ENCODE measurements at regions not wholly inside any gene's neighbourhood (a gene's known extent, or its start where the extent isn't known, plus 50 kb on each side); places are given as distances from the start of the nearest gene placed in this dataset.

DNA sequence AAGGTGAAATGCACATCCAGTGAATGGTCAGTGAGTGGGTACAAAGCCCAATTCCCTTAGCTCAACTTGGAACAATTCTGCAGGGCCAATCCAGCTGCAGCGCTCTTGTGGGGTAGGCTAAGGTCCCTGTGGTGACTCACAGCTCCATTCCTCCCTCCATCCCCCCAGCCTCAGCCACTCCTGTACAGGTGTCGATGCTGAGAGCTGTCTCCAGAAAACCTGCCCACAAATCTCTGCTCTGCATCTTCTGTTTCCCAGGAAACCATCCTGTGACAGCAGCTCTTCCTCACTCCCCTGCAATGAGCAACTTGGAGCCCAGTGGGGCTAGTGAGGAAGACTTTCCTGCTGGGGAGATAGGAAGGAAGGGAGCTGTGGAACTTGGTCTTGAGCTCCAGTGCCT is 244.7 kb upstream of the GPR26 start:
- no peak for DNase-seq

DNA sequence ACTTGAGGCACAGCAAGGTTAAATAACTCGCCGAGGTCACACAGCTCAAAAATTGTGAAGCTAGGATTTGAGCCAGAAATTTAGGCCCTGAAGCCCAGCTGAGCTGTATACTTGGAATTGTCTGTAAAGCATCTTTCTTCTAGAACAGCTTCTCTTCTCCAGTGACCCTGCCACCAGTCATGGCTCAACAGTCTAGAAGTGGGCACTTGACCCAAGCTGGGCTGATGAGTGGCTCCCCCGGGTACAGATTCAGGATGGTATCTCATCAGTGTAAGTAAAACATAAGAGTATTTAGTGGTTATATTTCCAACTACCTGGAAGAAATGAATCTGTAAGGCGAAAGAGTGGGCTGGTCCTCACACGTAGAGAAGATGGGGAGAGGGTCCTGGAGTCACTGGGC is 243.9 kb upstream of the GPR26 start:
- no peak for DNase-seq

DNA sequence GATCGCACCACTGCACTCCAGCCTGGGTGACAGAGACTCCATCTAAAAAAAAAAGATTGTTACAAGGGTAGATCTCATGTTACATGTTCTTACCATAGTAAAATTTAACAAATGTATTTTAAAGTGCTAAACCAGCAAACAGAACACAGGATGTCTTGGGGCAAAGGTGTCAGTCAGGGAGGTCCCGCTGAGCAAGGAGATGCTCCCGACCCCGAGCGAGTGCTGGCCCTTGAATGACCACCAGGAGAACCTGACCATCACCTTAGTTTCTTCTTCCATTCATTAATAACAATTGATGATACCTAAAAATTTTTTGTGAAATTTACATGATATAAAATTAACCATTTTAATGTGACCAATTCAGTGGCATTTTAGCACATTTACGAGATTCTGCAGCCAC is 241.6 kb upstream of the GPR26 start:
- no peak for DNase-seq

DNA sequence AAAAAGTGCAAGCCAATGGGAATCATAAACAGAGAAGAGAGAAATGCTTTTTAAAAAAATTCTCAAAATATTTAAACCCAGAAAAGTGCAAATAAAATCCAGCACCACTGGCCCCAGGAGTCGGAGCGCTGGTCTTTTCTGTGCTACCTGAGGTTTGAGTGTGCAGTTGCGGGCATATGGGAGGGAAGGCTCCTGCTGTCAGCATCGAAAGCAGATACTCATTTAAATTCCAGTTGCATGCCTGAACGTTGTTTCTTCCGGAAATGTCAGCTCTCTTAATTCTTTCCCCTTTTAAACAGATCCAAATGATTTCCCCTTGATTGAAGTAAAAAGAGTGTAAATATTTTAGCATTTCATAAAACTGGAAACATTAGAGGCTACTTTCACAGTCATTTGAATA is 240.5 kb upstream of the GPR26 start:
- DNase-seq: no peak

DNA sequence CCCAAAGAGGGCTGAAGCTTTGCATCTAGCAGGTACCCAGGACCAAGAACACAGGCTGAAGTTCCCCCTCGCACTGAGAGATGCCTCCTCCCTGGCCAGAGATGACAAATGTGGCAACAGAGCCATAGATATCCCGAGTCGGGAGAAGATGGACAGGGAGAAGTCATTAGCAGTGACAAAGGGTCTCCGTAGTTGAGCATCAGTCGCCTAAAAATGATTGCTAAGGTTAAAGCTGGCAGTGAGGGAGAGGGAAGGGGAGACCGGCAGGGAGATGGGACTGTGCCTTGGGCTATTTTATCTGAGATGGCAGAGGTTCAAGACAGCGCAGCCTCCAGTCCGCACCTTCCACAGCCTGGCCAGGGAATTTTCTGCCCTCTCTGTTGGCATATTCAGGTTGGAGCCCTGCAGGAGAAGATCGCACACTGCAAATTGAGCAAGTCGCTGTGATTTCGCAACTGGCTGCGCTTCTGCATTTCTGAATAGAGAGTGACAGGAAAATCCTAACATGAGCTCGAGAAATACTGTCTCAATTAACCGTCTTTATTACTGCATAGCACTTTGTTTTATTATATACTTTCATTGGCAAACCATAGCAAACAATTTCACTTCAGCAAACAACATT is 238.9 kb upstream of the GPR26 start:
- no peak for DNase-seq

DNA sequence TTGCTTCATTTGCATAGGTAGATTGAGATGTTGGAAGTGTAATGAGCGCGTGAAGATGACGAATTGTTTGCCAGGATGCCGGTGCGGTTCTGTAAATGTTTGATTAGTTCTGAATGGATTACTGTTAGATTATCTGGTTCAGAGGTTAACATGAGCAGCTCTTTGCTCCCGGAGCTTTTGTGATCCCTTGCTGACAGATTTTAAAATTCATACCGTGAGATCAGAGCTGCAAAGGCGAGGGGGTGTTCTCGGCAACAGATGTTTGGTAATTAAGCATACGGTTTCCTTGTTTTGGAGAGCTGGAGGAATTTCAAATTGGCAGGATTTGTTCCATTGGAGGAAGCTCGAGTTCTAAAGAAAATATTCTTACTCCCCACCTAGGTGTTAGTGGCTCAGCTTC is 237.8 kb upstream of the GPR26 start:
- no peak for DNase-seq

DNA sequence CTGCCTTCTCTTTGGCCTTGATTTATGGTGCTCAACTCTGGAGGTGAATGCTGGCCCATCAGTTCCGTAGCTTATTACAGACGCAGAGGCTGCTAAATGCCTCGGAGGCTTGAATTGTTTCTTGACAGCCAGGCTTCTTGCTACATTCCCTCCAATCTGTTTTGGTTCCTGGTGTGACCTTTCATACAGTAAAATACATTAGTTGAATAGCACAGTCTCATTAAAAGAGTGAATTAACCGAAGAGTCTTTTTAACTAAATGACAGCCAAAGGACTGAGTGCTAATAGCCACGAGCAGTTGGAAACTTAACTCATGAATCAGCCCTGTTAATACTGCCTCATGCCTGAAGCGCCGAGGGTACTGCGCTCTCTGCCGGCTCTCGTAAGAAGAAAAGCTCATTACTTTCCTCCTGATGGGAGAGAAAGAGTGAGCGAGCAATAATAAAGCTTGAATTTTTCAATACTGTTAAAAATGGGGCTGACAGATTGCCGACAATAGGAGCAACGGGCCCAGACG is 236.4 kb upstream of the GPR26 start:
- no peak for DNase-seq

DNA sequence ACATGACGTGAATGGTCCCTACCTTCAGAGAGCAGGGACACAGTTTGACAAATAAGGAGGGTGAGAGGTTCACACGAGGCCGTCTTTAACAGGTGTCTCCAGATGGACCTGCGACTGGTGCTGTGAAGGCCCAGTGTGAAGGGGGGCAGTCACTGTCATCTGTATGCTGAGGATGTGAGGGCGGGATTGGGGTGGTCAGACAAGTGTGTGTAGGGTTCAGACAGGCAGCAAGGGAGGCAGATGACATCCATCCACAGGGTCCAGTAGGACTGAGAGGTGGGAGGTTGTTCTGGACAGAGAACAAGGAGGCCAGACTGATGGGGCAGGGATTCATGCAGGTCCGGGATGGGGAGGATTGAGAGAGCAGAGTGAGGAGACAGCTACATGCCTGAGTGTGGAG is 232.6 kb upstream of the GPR26 start:
- no peak for DNase-seq

DNA sequence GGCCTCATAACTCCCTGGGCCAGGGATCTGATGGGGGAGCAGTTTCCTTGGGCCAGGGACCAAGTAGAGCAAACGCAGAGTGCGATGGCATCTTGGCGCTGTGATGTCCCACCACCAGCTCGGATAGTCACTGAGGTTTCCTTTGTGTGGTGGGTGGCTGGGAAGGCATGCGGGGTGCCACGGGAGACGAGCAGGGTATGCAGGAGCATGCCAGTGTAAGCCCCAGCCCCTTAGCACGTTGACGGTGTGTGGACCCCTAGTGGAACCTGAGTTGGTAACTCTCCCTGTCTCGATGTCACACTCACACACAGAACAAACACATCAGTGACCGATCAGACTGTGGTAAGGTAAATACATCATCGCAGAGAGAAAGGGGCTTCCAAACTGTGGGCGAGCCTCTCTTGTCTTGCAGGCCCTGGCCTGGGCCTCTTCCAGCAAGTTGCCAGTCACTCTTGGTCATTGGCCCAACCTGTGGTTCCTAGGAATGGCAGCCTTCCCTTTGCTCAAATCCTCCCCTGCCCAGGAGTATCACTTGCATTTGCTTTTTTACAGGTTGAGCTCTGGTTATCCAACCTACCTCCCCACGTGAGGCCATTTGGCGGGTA is 231.6 kb upstream of the GPR26 start:
- no peak for DNase-seq

DNA sequence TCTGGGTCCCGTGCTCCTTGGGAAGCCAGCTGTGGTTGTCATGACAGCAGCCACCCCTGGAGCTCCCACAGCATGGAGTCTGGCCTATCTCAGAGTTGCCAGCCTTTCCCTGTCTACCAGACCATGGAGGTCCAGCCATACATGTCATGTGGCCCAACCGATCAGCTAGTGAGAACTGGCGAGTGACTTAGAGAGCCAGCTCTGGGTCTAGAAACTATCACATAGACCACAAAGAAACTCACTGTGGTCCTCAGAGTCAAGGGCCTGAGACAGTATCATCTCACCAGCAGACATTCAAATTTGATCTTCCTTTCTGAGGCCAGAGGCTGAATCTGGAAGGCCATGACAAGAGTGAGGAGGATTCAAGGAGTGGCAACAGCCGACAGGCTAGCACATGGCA is 223.3 kb upstream of the GPR26 start:
- no peak for DNase-seq

DNA sequence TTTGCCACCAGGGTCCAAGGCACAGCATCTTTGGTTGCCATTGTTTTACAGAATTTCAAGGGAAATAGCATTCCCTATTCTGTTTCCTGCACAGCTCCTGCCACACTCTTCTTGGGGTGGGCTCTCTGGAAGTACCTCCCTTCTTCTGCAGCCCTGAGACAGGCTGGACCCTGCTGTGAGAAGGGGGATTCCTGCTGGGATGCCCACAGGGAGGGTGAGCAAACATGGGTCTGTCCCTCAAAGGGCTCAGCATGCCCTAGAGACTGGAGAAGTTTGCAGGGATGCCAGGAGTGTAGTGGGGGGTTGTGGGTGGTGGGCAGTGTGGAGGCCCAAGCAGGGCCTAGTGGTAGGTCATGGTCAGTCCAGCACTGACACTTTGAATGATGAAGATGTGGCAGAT is 222.2 kb upstream of the GPR26 start:
- no peak for DNase-seq

DNA sequence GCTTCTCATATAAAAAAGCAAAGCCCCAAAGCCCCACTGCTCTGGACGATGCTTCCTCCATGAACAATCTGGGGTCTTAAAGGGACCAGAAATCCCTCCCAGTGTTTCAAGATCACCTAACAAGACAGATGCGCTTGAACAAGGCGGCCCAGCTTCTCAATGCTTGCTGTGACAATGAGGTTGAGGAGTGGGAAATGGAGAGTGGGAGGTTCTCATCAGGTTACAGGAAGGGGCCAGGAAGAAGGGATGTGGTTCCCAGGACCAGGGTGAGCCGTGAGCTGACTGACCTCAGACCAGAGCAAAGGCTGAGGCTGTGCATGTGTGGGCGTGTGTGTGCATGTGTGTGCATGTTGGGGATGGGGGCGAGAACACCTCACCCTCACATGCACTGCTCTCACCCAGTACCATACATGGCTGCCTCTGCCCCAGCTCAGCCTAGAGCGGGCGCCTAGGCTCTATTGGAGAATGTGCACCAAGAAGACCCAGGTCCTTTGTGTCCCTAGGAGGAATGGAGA is 220.8 kb upstream of the GPR26 start:
- no peak for DNase-seq

DNA sequence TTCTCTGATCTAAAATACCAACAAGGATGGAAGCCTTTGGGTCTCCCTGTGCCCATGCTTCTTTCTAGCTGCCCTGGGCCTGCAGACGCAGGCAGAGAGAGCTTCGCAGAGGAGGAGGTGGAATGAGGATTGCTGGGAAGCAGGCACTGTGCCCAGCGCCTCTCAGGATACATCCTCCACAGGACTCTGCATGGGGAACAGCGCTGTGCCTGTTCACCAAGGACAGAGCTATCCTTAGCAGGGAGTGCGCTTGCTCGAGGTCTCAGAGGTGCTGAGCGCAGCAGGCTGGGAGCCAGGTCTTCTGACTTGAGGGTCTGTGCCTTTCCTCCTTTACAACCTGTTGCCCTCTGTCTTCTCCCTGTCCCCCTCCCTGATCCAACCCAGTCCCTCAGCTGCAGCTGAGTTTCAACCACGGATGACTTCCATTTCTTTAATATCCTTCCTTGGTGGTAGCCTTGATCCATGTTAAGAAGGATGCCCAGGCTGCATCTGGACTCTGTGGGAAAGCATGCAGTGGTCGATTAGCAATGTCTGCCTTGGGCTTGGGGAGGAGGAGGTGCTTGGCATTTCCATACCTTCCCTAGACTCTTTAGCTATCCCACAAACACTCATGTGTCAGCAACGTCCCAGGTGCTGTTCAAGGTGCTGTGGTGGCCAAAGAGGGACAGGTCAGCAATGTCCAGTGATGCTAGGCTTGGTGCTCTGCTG is 219.6 kb upstream of the GPR26 start:
- no peak for DNase-seq

DNA sequence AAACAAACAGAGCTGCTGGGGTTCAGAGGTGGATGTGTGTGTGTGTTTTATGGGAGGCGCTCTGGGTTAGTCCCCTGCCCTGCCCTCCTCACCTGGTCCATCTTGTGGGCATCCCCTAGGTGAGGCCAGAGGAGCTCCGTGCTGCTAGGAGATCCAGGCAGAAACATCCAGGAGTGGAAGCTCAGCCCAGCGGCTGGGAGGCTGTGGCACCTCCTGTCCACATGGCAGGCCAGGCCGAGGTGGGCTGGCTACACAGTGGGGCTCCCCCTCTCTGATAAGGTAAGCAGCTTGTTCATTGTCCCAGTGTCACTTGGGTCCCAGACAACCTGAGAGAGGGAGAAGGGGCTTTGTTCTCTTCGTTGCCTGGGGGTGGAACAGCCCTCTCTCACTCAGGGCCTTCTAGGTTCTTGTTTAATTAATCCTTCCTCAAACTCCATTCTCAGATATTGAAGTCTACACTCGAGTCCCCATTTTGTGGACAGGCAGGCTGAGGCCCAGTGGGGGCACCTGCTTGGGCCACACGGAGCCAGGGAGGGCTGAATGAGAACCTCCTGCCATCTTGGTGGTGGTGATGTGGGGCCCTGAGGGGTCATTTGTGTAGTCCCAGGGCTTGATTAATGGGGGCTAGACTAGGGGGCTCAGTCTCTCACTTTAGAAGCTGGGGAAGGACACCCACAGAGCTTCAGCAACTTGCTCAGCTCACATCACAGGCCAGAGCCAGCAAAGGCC is 216.8 kb upstream of the GPR26 start:
- no peak for DNase-seq

DNA sequence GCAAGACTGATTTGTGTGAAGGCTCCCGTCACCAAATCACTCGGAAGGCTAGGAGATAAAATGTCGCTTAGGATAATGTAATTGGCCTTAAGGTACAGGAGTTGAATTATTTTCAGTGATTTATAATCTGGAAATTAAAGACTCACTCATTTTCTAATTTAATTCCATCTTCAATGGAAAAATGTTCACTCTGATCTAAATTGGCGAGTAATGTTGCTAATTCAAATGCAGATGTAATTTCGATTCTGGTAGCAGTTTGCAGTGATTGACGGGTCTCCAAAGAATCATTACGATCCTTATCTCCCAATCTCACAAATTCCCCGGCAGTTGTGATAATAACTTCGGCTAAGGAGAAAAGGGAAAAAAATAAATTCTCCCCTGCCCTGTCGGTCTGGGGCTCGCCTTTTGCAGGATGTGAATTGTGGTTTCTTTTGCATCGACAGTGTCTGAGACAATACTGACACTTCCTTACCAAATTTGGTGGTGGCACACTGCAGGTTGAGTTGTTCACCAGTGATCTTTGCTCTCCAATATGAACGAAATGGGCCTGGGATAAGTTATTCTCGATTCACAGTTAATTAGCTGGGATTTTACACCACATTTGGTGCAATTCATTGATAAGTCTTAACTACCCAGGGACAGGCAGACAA is 215.1 kb upstream of the GPR26 start:
- DNase-seq: no peak

DNA sequence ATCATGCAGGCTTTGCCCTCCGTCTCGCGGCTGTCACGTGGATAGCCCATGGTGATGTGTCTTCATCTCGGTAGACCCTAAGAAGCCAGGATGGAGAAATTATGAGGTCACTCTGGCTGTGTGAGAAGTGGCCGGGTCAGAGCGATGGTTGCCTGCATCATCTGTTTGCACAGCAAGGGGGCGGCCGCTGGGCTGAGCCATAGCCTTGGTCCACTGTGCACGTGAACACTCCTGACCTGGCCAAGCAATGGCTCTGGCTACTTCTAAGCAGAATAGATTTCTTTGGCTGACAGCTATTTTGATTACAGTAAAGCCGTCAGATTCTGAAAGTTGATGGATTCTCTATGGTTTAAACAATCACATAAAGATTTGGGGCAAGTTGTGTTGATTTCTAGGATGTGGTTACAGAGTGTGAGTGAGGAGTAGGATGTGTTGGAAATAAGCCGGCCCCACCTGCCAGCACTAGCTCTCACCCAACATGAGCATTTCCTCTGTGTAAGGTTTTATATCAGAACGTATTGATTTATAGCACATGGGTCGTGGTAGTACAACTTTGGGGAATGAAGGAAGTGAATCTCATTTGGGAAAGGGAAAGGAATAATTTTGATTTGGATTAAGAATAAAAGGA is 214.4 kb upstream of the GPR26 start:
- no peak for DNase-seq

DNA sequence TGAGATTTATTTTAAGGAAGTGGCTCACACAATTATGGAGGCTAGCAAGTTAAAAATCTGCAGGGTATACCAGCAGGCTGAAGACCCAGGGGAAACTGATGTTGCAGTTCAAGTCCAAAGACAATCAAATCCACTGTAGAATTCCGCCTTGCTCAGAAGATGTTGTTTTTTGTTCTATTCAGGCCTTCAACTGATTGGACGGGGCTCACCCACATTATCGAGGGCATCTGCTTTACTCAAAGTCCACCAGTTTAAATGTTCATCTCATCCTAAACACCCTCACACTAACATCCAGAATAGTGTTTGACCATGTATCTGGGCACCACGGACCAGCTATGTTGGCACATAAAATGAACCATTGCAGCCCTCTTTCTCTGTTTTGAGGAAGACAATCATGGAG is 211.2 kb upstream of the GPR26 start:
- no peak for DNase-seq

DNA sequence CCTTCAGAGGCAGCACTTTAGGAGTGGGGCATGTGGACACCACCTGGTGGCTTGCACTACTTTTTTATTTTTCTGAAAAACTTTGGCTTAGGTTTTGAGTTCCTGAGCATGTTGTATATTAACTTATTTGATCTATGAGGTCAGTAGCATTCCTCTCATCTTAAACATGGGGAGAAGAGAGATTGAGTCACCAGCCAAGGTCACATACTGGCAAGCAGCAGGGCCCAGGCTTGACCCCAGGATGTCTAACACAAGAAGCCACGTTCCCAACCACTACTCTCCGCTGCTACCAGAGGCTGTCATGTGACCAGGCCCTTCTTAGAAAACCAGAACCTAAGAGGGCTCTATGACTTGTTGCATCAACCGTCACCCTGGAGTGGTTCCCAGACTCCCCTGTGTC is 210.3 kb upstream of the GPR26 start:
- no peak for DNase-seq

DNA sequence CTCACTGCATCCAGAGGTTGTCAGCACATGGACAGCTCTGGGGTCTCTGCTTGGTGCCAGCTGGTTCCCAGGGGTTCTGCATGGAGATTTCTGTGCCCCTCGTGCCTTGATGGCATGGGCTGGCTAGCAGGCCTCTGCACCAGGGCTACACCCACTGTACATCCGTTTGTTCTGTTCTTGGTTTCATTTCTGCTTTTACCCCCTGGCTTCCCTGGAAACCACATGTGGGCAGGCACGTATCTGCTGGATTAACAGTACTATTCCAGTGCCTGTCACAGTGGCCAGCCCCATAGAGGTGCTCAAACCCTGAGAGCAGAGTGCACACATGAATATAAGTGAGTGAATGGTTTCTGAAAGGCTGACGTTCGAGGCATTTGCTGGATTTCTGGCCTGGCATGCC is 207.2 kb upstream of the GPR26 start:
- no peak for DNase-seq

DNA sequence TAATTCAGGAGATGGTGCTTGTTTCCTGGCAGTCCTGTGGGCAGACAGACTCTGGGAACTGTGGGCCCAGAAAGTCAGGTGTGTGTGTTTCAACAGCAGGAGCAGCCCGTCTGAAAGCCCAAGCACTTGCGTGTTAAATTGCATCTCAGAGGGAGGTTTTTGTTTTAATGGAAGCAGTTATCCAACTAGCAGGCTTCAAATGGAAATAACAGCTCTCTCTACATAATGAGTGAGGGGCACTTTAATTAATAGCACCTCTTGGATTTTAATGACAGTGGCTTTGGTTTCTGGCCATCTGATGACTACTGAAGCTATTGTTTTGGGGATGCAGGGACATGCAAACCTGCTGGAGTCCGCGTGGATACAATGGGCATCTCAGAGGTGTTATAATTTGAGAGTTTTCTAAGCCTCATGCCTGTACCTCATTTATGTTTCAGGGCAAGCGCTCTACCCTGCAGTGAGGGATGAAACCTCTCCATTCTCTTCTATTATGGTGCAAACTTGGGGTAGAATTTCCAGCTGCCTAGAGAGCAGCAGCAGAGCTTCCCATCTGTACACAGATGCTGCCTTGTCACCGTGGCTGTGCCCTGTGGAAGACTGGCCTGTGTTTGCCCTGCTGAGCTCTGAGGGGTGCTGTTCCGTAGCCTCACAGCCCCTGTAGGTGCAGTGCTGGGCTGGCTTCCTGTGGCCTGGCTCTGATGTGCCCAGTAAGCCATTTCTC is 206.6 kb upstream of the GPR26 start:
- DNase-seq: no peak

DNA sequence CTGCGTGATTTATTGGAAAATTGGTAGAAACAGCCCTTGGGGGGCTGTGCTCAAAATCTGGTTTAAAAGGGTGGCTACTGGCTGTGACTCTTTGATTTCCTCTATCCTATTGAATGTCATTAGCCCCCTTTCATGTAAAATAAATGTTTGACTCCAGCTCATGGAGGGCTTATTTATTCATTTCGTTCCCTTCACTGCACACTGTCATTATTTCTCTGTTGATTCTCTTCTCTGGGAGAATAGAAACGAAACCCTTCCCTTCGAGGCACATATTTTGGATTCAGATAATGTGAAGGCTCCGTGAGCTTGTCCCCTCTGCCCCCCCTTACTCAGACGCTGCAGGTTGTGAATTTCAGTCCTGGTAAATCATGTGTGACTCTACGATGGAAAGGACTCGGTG is 203.9 kb upstream of the GPR26 start:
- no peak for DNase-seq

DNA sequence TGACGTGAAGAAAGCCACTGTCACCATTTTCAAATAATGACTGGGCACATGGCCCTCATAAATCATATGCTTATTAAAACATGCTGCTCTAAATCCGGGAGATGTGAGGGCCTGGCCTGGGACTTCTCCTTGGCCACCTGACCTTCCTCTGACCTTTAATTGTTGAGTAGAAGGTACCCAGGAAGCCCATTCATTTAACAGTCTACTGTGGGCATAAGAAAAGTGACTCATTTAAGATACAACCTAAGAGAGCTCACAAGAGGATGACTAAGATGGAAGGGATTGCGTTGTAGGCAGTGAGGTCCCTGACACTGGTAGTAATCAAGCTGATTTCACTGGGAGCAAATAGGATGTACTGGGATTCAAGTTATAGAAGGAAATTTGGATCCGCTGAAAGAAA is 203.4 kb upstream of the GPR26 start:
- DNase-seq: no peak
